ENCODE measurements at regions not wholly inside any gene's neighbourhood (a gene's known extent, or its start where the extent isn't known, plus 50 kb on each side); places are given as distances from the start of the nearest gene placed in this dataset.

DNA sequence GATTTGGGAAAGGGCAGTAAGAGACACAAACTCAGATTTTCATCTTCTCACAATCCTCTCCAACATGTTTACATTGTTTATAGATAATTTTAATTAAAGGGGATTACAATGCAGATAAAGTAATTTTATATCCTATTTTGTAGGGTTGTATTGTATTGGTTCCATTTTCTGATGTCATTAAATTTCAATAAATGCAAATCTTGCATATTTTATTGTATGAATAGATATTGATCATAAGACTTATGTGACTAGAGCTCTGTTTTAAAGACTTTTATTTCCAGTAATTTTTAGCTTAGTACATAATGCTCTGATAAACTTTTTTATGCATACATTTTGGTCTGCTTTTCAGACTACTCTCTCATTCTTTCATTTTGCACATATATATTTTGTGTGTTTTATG is 819.6 kb downstream of the TSN start:
- DNase-seq, result no peak

DNA sequence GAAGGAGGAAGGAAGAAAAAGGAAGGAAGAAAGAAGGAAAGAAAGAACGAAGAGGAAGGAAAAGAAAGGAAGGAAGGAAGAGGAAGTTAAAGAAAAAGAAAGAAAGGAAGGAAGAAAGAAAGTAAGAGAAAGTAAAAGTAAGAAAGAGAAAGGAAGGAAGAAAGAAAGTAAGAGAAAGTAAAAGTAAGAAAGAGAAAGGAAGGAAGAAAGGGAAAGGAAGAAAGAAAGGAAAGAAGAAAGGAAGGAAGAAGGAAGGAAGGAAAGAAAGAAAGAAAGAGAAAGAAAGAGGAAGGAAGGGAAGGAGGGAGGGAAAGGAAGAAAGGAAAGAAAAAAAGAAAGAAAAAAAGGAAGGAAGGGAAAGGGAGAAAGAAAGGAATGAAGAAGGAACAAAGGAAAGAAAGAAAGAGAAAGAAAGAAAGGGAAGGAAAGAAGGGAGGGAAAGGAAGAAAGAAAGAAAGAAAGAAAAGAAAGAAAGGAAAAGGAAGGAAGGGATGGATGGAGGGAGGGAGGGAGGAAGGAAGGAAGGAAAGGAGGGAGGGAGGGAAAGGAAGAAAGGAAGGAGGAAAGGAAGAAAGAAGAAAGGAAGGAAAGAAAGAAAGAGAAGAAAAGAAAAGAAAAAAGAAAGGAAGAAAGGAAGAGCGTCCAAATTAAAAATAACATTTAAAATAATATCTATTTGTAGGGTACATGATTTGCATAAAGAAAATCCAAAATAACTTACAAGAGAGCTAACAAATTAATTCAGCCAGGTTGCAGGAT is 827.9 kb downstream of the TSN start:
- DNase-seq, result no peak

DNA sequence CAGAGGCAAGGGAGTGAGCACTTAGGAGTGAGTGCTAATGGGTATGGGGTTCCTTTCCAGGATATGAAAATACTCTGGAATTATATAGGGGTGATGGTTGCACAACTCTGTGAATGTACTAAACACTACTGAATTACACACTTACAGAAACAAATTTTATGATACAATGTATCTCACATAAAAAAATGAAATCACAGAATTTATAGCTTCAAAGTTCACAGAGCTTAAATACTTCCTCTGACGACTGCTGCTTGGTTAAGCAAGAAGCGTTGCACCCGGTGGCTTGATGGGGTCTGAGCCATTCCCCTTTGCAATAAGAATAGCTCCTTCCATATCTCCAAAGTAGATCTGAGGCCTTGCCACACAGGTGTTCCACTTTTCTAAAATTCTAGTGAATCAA is 835.1 kb downstream of the TSN start:
- no peak for DNase-seq

DNA sequence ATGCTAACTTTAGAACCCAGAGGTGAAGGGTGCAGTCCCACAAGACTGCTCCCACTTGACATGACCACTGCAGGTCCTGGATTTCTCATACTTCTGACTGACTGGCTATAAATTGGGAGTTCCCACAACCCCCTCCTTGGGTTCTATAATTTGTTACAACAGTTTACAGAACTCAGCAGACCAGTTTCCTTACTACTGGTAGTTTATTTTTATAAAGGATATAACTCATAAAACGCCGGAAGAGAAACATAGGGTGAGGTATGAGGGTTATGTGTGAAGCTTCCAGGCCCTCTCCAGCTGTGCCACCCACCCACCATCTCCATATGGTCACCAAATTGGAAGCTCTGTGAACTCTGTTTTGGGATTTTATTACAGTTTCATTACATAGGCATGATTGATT is 839.6 kb downstream of the TSN start:
- no peak for DNase-seq

DNA sequence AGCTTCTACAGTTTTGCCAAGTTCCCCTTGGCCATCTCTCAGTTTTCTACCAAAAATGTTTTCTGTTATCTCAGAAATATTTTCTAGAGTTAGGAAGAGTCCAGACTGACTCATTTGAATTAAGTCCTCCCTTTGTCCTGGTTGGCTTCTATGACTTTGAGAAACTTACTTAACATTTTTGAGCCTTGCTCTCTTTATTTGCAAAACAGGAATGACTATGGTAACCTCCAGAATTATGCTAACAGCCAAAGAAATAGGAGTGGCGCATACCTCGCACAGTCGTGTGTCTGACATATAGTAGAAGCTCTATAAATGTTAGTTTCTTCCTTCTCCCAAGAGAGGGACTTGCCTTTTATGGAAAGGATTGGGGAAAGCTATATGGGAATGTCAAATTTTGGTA is 841.1 kb downstream of the TSN start:
- DNase-seq, result no peak

DNA sequence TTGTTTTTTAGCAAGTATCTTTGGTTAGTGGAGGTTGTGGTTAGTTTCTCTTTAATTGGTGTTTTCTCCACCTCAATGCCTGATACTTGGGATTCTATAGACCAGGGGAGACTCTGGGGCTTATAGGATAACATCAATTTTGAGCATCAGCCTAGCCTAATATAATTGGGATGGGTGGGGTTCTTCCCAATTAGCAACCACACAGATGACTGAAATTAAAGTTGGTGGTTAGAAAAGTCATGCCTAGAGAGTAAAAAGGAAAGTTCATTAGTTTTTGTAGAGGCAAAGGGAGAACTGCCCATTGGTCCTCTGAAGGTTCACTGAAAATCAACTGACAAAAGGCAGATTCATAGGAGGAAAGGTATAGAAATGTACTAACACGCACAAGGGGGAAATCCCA is 843.3 kb downstream of the TSN start:
- DNase-seq, result no peak

DNA sequence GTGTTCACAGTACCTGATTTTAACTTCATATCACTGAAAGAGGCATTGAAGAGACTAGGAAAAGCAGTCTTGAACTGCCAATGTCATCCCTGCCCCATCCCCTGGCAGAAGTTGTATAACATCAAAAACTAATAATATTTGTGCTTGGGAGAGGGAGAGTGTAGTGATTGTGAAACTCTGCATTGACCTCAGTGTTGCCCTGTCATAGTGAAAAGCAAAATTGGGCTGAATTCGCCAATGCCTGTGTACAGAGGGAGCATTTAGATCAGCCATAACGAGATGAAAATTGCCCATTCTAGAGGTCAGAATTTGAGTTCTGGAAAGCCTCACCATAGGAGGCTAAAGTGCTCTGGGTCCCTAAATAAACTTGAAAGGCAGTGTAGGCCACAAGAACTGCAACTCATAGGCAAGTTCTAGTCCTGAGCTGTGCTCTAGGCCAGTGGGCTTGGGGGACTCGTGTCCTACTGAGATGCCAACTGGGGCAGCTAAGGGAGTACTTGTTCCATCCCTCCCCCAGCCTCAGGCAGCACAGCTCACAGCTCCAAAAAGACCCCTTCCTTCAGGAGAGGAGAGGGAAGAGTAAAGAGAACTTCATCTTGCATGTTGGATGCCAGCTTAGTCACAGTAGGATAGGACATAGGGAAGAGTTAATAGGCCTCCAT is 855.6 kb downstream of the TSN start:
- no peak for DNase-seq

DNA sequence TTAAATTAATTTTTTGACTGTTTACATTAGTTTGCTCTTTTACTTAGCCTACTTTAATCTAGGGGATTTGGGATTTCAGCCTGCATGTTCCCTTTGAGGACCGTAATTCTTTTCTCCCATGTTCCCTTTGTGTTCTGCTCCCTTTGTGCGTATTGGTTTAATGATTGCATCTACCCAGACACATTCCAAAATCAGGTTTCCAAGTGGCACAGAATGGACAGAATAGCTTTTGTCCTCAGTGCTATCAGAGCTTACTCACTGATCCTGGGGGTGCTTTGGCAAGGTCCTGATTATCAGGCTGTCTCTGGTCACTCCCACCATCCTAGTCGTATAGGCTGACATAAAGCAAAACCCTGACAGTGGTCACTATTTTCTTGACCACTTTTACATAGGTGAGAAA is 867.5 kb downstream of the TSN start:
- DNase-seq, result no peak

DNA sequence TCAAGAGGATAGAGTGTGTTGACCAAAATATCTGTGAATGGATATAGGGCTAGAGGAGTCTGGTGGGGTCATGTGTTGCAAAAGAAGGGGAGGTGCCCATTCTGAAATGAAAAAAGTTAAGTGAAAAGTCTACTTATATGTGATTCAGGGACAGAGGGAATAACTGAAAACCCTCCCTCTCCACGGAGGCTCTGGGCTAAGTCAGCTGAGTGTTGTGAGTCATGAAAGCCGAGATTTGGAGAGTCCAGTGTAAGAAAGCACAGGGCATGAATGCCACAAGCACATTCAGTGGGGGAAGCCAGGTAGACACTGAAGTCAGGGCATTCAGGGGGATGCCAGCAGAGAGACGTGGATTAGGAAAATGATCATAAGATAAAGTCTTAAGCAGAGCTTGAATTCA is 871.9 kb downstream of the TSN start:
- no peak for DNase-seq

DNA sequence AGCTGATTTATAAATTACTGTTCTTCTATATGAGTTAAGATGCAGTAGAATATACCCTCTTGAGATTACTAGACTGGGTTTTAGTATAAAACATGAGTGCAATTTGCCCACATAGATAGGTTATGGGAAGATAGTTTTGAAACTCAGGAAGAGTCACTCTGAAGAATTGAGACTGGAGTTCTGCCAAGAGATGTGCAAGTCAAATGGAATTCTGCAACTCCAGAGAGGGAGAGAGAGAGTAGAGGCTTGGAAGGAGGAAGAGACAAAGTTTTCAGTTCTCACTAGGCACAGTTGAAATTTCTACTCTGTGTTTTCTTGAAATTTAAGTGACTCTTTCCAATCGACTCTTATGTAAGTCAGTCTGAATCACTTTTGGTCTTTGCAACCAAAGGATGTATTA is 878.8 kb downstream of the TSN start:
- DNase-seq, result no peak

DNA sequence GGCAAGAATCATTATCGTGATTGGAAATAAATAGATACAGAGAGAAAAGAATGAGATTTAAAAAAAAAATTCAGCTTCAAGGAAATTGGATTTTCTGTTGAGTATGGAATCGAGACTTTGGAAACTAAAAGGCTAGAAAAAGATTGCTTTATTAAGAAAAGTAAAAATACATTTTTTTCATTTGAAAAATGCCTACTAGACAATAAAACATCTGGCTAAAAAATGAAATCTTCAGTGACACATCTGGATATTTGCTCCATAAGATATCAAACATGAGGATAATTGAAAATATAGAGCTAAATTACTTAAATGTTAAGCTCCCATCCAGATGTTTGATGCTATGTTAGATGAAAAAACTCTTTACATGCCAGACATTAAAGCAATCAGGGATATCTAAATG is 879.5 kb downstream of the TSN start:
- no peak for DNase-seq

DNA sequence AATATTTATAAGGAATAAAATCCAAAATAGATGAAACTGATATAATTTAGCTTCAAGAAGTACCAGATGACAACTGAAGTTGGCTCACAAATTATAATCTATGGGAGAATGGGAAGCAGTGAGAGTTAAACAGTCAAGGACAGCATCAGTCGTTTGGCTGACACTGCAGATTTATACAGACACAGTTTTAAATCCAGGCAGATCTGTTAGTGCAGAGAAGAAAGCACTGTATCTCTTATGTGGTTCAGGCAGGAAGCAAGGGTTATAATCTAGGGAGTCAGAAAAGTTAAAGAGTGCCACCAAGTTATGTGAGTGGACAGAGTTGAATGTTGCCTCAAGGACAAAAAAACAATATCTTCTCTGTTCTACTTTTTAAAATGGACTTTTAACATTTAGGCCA is 880.2 kb downstream of the TSN start:
- no peak for DNase-seq

DNA sequence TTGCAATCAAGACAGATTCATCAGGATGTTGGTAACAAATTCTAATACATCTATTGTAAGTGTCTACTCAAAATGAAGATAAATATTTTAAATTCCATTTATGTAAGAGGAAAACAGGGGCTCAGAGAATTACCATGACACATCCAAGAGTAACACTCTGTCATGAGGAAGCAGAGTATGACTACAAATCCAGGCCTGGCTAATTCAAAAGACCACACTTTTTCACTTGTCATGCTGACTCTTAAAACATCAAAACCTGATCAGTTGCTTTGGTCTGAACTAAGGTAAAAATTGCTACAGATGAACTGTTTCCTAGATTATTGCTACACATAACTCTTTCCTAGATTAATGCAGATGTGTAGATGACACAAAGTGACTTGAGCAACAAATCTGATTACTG is 880.6 kb downstream of the TSN start:
- DNase-seq, result no peak

DNA sequence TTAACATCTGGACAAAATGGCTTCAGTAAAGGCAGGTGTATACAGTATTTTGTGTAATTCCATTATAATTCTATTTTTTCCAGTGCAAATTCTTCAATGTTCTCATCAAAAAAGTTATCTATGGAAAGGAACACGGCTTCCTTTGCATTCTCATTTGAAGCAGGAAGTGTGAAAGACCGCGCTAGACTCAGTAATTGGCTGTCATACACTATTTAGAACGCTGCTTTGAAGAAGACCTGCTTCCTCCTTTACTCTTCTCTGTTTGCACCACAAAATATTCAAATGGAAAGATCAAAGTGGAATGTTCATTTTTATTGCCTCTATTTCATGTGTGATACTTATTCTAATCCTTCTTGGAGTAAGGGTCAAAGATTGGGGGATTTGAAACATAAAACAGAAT is 883.7 kb downstream of the TSN start:
- DNase-seq, result no peak

DNA sequence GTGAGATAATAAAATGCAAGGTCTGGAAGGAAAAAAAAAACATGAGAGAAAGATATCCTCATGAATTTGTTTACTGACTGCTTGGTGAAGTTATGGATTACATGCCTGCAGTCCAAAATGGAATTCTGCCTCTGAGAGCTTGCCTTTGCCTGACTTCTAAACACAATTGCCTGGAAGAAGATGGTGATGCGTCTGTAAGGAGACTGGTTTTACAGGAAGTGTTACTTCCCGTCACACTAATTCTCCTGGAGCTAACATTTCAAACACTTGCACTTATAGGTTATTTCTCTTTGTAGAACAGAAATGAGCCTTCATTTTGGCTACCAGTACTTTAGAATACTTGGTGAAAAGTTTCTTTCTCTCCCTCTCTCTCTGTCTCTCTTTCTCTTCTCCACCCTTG is 884.3 kb downstream of the TSN start:
- DNase-seq, result no peak

DNA sequence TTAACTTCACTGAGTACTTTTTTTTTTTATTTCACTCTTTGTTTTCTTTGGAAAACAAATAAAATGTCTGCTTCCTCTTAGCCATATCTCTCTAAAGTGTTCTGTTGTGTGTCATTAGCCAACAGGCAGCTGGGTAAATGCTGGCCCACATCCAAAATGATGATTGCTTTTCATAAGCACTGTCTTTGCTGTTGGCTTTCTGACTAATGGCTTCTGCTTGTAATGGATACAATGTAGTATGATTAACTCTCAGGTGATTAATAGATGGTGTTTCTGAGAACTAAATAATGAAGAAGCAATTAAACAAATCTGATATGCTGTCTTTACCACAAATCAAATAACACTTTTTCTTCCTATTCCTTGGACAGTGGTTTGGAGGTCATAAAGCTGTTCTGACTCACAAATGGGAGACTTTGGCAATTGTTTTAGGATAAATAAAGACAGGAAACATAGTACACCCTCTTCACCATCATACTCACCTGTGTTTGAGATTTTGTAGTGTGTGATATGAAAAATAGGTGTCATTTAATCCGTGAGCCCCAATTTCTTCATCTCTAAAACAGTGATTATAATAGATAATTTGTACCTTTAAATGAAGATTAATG is 888.4 kb downstream of the TSN start:
- no peak for DNase-seq

DNA sequence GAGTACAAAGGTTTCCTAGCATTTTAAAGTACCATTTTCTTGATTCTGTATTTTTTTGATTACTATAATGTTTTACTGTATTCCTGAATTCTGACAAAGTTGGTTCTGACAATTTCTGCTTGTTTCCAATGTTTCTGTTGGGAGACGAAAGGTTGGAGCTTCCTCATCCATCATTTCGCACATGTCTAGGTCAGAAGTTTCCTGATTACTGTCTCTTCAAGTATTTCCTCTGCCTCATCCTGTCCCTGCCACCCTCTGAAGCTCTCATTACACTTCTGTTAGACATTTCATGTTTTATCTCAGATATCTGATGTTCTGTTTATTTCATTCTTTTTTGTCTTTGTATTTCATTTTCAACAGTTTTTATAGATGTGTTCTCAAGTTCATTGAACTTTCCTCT is 895.8 kb downstream of the TSN start:
- no peak for DNase-seq

DNA sequence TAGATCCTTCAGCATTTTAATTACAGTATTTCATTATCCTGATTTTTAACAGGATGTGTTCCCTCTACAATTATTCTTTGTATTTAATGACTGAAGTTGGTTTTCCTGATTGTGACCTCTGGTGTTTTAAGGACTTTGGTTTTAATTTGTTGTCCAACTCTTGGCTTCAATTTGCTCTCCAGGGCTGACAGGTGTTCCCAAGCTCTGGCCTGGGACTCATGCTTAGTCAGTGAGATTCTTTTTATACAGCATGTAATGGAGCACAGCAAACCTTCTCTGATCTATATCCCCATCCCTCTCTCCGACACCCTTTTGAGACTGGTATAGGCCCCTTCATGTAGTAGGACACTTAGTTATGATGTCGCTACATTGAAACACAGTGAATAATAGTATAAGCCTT is 896.3 kb downstream of the TSN start:
- DNase-seq, result no peak

DNA sequence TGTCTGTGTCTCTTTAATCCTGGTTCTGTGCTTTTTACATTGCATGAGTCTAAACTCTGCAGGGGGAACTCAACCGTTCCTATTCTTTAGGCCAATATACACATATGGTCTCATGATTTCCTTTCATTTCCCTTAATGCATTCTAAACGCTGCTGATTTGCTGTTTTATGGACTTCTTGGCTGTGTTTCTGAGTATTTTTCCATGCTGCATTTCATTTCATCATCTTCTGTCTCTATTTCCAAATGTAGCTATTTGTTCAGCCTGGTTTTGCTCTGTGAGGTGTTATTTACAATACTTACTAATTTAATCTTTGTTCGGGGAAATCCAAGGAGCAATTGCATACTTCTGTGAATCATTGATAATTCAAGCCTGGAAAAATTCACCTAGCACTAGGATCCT is 897.2 kb downstream of the TSN start:
- DNase-seq, result no peak

DNA sequence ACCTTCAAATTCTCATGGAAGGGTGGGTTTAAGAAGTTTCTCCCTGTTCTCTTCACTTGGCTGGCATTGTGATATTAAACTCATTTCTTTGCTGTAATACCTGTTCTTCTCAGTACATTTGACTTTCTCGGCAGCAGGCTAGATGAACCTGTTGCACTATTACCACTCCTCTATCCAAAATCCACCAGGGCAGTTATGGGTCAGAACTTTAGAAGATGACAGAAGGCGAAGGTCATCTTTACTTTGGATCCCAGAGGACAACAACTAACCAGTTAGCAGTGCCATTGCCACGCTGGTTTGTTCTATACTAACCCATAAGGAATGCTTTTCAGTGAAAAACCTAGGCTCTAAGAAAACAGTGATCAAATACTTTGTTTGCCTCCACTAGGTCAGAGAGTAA is 901.0 kb downstream of the TSN start:
- DNase-seq, result no peak

DNA sequence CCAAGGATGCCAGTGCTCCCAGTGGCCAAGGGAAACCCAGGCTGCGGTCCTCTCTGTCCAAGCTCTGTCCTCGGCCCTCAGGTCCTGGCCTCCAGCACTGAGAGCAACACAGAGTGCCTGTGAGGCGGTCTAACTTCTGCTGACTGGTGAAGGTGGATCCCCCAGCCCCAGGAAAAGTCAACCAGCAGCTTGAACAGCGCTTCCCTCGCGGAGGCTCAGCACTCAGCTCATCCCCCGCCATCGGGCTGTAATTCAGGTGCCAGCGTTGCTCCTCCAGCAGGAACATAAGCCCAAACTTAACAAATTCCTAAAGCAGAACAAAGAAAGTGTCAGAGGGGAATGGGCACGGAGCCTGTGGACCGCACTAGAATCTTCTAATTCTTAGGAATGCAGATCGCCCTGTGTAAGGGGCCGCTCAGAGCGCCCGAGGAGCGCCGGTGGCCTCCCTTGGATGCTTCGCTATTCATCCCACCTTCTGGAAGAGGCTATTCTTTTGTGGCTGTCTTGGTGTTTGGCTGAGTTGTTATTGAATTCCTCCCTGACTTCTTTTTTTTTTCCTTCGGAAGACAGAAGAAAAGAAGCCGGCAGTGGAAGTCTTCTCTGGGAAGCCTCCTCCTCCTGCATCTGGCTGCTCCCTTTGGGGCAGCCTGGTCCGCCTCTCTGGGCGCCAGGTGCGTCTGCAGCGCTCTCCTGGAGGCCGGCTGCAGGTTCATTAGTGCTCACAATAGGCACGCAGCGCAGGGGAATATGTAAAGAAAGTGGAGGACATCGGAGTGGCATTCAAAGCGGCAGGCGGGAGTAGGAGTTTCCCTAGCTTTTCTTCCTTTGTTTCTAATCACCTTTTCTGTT is 905.6 kb downstream of the TSN start:
- no peak for DNase-seq

DNA sequence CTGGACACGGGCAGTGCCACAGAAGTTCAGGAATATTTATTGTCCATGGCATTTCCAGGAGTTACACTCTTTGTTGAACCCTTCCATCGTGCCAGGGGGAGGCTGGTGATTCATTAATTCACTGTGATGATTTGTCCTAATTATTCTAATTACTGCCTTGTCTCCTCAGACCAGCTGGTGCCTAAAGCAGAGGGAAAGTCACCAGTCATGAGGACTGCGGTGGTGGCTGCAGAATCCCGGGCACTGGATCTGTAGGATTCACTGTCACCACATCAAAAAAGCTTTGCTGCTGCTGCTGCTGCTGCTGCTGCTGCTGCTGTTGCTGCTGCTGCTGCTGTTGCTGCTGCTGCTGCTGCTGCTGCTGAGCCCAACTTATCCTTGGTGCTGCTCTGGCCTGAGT is 908.2 kb downstream of the TSN start:
- no peak for DNase-seq

DNA sequence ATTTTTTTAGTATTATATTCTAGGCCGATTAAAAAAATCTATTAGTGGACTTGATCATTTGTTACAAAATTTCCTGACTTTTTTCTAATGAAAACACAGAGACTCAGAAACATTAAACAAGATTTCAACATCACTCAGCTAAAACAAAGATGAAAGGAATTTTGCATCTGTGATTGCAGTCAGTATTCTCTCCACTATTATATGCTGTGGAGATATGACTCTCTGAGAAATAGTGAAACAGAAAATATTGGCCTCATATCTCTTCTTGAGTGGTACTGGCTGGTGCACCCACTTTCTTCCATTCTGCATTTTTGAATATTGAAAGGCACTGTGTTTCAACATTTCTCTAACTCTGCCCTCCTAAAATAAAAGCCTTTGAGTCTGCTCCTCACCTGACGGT is 914.2 kb downstream of the TSN start:
- DNase-seq, result no peak

DNA sequence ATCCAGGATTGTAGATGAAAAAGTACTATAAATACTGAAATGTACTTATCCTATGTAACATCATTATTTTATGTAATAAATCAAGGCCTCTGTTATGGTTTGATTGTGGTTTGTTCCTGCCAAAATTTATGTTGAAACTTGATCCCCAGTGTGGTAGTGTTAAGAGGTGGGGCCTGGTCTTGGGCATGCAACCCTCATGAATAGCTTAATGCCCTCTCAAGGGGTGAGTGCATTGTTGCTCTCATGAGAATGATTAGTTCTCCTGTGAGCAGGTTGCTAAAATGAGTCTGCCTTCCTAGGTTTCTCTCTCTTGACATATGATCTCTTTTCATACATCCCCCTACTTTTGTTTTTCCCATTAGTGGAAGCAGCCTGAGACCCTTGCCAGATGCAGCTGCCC is 915.4 kb downstream of the TSN start:
- no peak for DNase-seq

Measured in CD4-positive, alpha-beta T cell treated with Interleukin-4 for 1 hour (primary cell).